Medulla oblongata (tissue), 1 donor: ENCODE measurements at regions not wholly inside any gene's neighbourhood (a gene's known extent, or its start where the extent isn't known, plus 50 kb on each side); places are given as distances from the start of the nearest gene placed in this dataset.

Experiments
- DNase-seq: peaks from one replicate; pipeline ENCODE4 v3.0.0-alpha.2; 2015; ENCODE audit errors: extremely low spot score

- no peak for DNase-seq
These were observed 363.5 kb downstream of the DEPDC1B start for GRCh38 chr5:60336491-60336890.

GRCh38 chr5:60335913-60336312, 364.1 kb downstream of the DEPDC1B start:
- no peak for DNase-seq

GRCh38 chr5:60334281-60334713, 365.7 kb downstream of the DEPDC1B start:
- no peak for DNase-seq

GRCh38 chr5:60333005-60333571, 366.9 kb downstream of the DEPDC1B start:
- DNase-seq = no peak

GRCh38 chr5:60332244-60333004, 367.5 kb downstream of the DEPDC1B start:
- no peak for DNase-seq

- no peak for DNase-seq
These were observed 369.7 kb downstream of the DEPDC1B start for GRCh38 chr5:60330236-60330635.

GRCh38 chr5:60325870-60326269, 374.1 kb downstream of the DEPDC1B start:
- DNase-seq = no peak

- no peak for DNase-seq
These were observed 376.4 kb downstream of the DEPDC1B start for GRCh38 chr5:60323596-60323995.

GRCh38 chr5:60312098-60312497, 387.9 kb downstream of the DEPDC1B start:
- no peak for DNase-seq

- no peak for DNase-seq
These were observed 400.0 kb downstream of the DEPDC1B start for GRCh38 chr5:60299944-60300343.

- peak; percentile 14 for DNase-seq
These were observed 402.3 kb downstream of the DEPDC1B start for GRCh38 chr5:60297658-60298057.

- DNase-seq = peak; percentile 53
These were observed 401.9 kb upstream of the PDE4D start for GRCh38 chr5:60295423-60295822.

- DNase-seq = no peak
These were observed 400.0 kb upstream of the PDE4D start for GRCh38 chr5:60293518-60293917.

GRCh38 chr5:60287174-60287771, 393.7 kb upstream of the PDE4D start:
- peak; percentile 81 for DNase-seq

- DNase-seq = no peak
These were observed 392.4 kb upstream of the PDE4D start for GRCh38 chr5:60285910-60286309.

- DNase-seq = no peak
These were observed 387.4 kb upstream of the PDE4D start for GRCh38 chr5:60280943-60281342.

- no peak for DNase-seq
These were observed 384.4 kb upstream of the PDE4D start for GRCh38 chr5:60277941-60278340.

GRCh38 chr5:60274747-60275146, 381.2 kb upstream of the PDE4D start:
- DNase-seq = no peak

- DNase-seq = no peak
These were observed 378.0 kb upstream of the PDE4D start for GRCh38 chr5:60271517-60271916.

GRCh38 chr5:60267907-60268306, 374.4 kb upstream of the PDE4D start:
- no peak for DNase-seq

GRCh38 chr5:60263346-60263745, 369.8 kb upstream of the PDE4D start:
- DNase-seq = no peak

- DNase-seq = no peak
These were observed 369.2 kb upstream of the PDE4D start for GRCh38 chr5:60262576-60263295.
